ENCODE measurements at regions not wholly inside any gene's neighbourhood (a gene's known extent, or its start where the extent isn't known, plus 50 kb on each side); places are given as distances from the start of the nearest gene placed in this dataset.
"Not testable (repeated sequence)": the region's sequence is repeated elsewhere in the genome, so short reads cannot be mapped to it uniquely, and the experiment has no call there.

DNA sequence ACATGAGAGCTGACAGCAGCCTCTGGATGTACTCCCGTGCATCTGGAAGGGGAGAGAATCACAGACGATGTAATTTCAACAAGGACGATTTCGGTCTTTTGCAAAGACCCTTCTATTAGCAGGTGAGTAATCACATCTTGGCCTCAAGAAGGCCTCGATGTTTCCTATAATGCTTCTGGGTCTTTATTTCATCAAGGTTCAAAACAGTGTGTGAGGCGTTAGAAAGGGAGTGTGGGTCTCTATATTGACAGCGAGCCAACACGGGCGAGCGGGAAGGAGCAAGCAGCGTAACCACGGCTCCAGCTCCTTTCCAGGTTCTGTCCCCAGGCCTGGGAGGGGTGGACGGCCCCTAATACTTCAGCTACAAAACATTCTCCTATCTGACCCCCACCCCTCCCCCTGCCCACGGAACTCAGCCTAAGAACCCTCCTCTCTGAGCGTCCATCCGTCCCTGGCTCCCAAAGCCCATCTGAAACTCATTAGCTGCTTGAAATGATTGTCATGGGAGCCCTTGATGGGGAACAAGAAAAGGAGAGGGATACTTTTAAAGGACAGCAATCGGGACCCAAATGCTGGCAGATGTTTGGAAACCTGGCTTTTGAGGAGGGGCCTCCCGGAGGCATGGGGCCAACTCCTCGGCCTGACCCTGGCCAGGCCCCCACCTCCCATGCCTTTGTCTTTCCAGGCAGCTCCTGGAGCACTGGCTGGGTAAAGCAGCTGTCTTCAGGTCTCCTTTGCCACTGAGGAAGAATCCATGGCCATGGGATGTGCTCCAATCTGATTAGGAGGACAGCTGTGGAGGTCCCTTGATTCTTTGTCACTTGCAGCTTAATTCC, 250.8 kb downstream of the FOXD2 start:
- peak in 2 of 7 donors; percentile 5 to 24 for DNase-seq
- intact Hi-C loops (cut with DNase I): no loop called here
- peaks cover 3% of the 10 kb centered on the region for H3K27me3 ChIP-seq

DNA sequence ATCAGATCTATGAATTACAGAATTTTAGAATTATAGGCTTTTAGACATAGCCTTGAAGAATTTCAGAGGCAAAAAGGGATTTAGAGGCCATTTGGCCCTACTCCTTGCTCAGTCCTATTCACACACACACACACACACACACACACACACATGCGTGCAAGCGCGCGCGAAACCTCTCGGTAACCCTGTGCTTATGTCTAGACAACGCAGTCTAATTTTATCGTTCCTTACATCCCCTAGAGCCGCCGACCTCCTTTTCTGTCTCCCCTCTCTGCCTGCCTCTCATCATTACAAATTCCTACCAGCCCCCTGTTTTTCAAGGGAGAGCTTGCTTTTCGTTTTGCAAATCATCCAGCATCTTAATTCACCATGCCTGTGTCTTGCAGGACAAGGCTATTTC, 252.1 kb downstream of the FOXD2 start:
- Histone ChIP-seq H3K27me3 (peaks cover 3% of the 10 kb centered on the region), H3K9me3 (replicated peaks in 1 of 3) (no peaks in the 10 kb centered on the region), H3K36me3 (replicated peaks in 1 of 2) (no peaks in the 10 kb centered on the region), H3K27ac (no peak overlapping the region), H3K4me1 (replicated peaks in 1 of 2) (no peaks in the 10 kb centered on the region), H3K4me3 (no peak overlapping the region)
- DNase-seq: peak in 1 of 7 donors; percentile 10
- intact Hi-C loops (cut with DNase I): no loop called here
- TF ChIP-seq, protein P1, sequence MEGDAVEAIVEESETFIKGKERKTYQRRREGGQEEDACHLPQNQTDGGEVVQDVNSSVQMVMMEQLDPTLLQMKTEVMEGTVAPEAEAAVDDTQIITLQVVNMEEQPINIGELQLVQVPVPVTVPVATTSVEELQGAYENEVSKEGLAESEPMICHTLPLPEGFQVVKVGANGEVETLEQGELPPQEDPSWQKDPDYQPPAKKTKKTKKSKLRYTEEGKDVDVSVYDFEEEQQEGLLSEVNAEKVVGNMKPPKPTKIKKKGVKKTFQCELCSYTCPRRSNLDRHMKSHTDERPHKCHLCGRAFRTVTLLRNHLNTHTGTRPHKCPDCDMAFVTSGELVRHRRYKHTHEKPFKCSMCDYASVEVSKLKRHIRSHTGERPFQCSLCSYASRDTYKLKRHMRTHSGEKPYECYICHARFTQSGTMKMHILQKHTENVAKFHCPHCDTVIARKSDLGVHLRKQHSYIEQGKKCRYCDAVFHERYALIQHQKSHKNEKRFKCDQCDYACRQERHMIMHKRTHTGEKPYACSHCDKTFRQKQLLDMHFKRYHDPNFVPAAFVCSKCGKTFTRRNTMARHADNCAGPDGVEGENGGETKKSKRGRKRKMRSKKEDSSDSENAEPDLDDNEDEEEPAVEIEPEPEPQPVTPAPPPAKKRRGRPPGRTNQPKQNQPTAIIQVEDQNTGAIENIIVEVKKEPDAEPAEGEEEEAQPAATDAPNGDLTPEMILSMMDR (IDR thresholded peaks at IDR 0.05): no peak
- TF ChIP-seq POLR2A (IDR thresholded peaks at IDR 0.05): no peak
- WGBS, 4 donors: 69 to 84% (median 78%) methylated on average over 11 of the region's 11 CpGs

More for the DNA sequence above, 250.8 kb downstream of the FOXD2 start:
- no peaks in the 10 kb centered on the region for H3K9me3 ChIP-seq (replicated peaks in 1 of 3)
- TF ChIP-seq, protein P1 (IDR thresholded peaks at IDR 0.05): no peak
- no peak for TF ChIP-seq POLR2A (IDR thresholded peaks at IDR 0.05)
- 67 to 73% (median 68%) methylated on average over 16 to 19 of the region's 19 CpGs for WGBS, 4 donors
- H3K4me1 ChIP-seq (replicated peaks in 1 of 2): no peaks in the 10 kb centered on the region
- no peak overlapping the region for H3K27ac ChIP-seq
- H3K36me3 ChIP-seq (replicated peaks in 1 of 2): no peaks in the 10 kb centered on the region
- H3K4me3 ChIP-seq: no peak overlapping the region

DNA sequence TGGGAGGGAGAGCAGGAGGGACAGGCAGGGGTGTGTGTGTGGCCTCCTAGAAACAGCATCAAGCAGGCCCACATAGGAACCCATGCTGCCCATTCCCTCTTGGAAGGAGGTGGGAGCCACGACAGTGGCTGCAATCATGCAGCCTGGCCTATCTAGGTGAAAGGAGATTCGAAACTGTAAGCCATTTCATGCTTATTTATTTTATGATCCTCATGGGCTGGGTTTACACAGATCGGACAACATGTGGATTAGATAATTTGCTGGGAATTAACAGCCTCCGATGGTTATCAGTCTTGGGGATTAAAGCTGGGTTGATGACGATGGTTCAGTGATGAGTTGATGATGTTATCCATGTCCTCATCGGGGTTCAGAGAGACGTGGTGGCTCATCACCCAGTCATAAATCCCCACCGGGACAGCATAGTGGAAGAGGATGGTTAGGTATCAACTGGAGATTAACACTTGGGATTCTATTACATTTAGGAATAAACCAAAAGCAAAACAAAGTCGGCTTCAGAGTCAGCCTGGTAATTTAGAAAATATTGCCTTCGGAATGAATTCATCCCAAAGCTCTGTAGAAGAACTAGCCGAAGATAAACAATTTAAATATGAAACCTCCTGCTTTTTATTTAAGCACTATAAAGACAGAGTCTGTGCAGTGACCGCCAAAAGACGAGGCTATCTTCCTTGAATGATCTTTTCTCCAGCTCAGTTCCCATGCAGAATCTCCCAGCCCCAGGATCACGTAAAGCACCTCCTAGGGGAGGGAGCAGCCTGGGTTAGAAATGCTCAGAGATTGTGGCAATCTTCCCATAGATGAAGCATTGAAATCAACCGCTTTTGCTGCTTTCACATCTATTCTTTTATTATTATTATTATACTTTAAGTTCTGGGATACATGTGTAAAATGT, 252.8 kb downstream of the FOXD2 start:
- no peaks in the 10 kb centered on the region for H3K36me3 ChIP-seq (replicated peaks in 1 of 2)
- WGBS, 4 donors: 62 to 72% (median 69%) methylated on average over 14 to 15 of the region's 15 CpGs
- no peak overlapping the region for H3K27ac ChIP-seq
- intact Hi-C loops (cut with DNase I): no loop called here
- H3K4me1 ChIP-seq (replicated peaks in 1 of 2): no peaks in the 10 kb centered on the region
- H3K27me3 ChIP-seq: peaks cover 3% of the 10 kb centered on the region
- no peaks in the 10 kb centered on the region for H3K9me3 ChIP-seq (replicated peaks in 1 of 3)
- no peak overlapping the region for H3K4me3 ChIP-seq
- TF ChIP-seq, protein P1 (IDR thresholded peaks at IDR 0.05): no peak
- no peak for TF ChIP-seq POLR2A (IDR thresholded peaks at IDR 0.05)
- peak in 1 of 7 donors; percentile 17 for DNase-seq

DNA sequence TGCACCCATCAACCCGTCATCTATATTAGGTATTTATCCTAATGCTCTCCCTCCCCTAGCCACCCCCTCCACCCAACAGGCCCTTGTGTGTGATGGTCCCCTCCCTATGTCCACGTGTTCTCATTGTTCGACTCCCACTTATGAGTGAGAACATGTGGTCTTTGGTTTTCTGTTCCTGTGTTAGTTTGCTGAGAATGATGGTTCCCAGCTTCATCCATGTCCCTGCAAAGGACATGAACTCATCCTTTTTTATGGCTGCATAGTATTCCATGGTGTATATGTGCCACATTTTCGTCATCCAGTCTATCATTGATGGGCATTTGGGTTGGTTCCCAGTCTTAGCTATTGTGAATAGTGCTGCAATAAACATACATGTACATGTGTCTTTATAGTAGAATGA, 253.4 kb downstream of the FOXD2 start:
- H3K36me3 ChIP-seq (replicated peaks in 1 of 2); H3K4me1 ChIP-seq (replicated peaks in 1 of 2); H3K27me3 ChIP-seq; H3K27ac ChIP-seq; H3K4me3 ChIP-seq; H3K9me3 ChIP-seq (replicated peaks in 1 of 3); intact Hi-C loops (cut with DNase I): not testable (repeated sequence)
- 79 to 89% (median 86%) methylated on average over 4 of the region's 4 CpGs for WGBS, 4 donors
- DNase-seq: peak in 1 of 7 donors; percentile 10
